SK-N-SH treated with all-trans-retinoic acid at 6 μM for 48 hours (cell line): ENCODE measurements at regions not wholly inside any gene's neighbourhood (a gene's known extent, or its start where the extent isn't known, plus 50 kb on each side); places are given as distances from the start of the nearest gene placed in this dataset.

ENCODE experiments used
- CSDC2 ChIP-seq: fragments of 250-450 bp; sonication (Bioruptor Pico); IDR thresholded peaks from 2 replicates; pipeline ENCODE4 v1.5.0; 2020; ENCODE audit warnings: mild to moderate bottlenecking, moderate library complexity
- ESRRG ChIP-seq: fragments of 250-450 bp; sonication (Bioruptor Pico); IDR thresholded peaks from 2 replicates; pipeline ENCODE4 v1.6.1; 2021; ENCODE audit warnings: mild to moderate bottlenecking
- GLIS3 ChIP-seq: fragments of 250-450 bp; sonication (Bioruptor Pico); IDR thresholded peaks from 2 replicates; pipeline ENCODE4 v1.5.0; 2020; ENCODE audit warnings: mild to moderate bottlenecking, moderate library complexity
- PPARA ChIP-seq: fragments of 250-450 bp; sonication (Bioruptor Pico); IDR thresholded peaks from 2 replicates; pipeline ENCODE4 v1.5.0; 2020; ENCODE audit warnings: mild to moderate bottlenecking, borderline replicate concordance
- RARB ChIP-seq: fragments of 250-450 bp; sonication (Bioruptor Pico); IDR thresholded peaks from 2 replicates; pipeline ENCODE4 v1.8.0; 2021; ENCODE audit warnings: mild to moderate bottlenecking, moderate library complexity
- TCF4 ChIP-seq: fragments of 250-450 bp; sonication (Bioruptor Pico); IDR thresholded peaks from 2 replicates; pipeline ENCODE4 v1.8.0; 2021; ENCODE audit warnings: mild to moderate bottlenecking, moderate library complexity, borderline replicate concordance
- ZFP3 ChIP-seq: fragments of 250-450 bp; sonication (Bioruptor Pico); IDR thresholded peaks from 2 replicates; pipeline ENCODE4 v1.5.0; 2020; ENCODE audit warnings: mild to moderate bottlenecking, moderate library complexity
- ZFP30 ChIP-seq: fragments of 450-650 bp; formaldehyde crosslinking; IDR thresholded peaks from 2 replicates; pipeline ENCODE4 v1.5.0; 2022; ENCODE audit warnings: mild to moderate bottlenecking, moderate library complexity
- ZNF565 ChIP-seq: fragments of 450-650 bp; formaldehyde crosslinking; conservative IDR thresholded peaks from 2 replicates; pipeline ENCODE4 v1.5.0; 2020; ENCODE audit warnings: low read depth, mild to moderate bottlenecking, moderate library complexity
- ZNF8 ChIP-seq: fragments of 450-650 bp; formaldehyde crosslinking; IDR thresholded peaks from 2 replicates; pipeline ENCODE4 v1.5.0; 2020; ENCODE audit warnings: mild to moderate bottlenecking, moderate library complexity
- TF ChIP-seq, protein P1 (sequence below): fragments of 250-450 bp; sonication (Bioruptor Pico); IDR thresholded peaks from 2 replicates; pipeline ENCODE4 v1.5.1; 2021; ENCODE audit warnings: mild to moderate bottlenecking, moderate library complexity
- TF ChIP-seq, protein P2 (sequence below): fragments of 250-450 bp; sonication (Bioruptor Pico); IDR thresholded peaks from 2 replicates; pipeline ENCODE4 v1.8.0; 2020; ENCODE audit warnings: mild to moderate bottlenecking, moderate library complexity, borderline replicate concordance
- TF ChIP-seq, protein P3 (sequence below): fragments of 250-450 bp; sonication (Bioruptor Pico); IDR thresholded peaks from 2 replicates; pipeline ENCODE4 v1.5.0; 2020; ENCODE audit warnings: mild to moderate bottlenecking, moderate library complexity
- TF ChIP-seq, protein P4 (sequence below): fragments of 250-450 bp; sonication (Bioruptor Pico); IDR thresholded peaks from 2 replicates; pipeline ENCODE4 v1.5.1; 2020; ENCODE audit warnings: low read depth, mild to moderate bottlenecking, moderate library complexity

DNA sequence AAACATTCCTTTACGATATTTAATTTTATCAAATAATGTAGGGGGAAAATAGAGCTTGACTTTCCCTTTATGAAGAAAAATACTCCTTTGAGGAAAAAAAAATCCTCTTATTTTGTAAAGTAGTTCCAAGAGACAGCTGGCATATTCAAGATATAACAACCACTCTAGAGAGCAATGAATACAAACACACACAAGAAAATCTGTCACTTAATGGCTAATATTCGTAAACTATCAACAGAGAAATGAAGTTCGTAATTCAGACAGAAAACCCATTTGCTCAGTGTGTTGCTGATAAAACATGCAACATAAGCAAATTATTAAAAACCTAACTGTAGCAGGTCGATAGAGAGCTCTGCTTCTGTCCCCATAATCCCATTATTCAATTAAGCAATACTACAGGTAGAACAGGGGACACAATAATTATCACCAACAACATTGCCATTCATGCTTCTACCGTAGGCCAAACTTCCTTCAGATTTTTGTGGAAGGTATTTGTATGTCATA, 714.4 kb upstream of the MARCKS start:
- no peak for TF ChIP-seq TCF4
- TF ChIP-seq, protein P1, sequence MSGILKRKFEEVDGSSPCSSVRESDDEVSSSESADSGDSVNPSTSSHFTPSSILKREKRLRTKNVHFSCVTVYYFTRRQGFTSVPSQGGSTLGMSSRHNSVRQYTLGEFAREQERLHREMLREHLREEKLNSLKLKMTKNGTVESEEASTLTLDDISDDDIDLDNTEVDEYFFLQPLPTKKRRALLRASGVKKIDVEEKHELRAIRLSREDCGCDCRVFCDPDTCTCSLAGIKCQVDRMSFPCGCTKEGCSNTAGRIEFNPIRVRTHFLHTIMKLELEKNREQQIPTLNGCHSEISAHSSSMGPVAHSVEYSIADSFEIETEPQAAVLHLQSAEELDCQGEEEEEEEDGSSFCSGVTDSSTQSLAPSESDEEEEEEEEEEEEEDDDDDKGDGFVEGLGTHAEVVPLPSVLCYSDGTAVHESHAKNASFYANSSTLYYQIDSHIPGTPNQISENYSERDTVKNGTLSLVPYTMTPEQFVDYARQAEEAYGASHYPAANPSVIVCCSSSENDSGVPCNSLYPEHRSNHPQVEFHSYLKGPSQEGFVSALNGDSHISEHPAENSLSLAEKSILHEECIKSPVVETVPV (CRISPR knock-in tag), result no peak
- TF ChIP-seq, protein P2, sequence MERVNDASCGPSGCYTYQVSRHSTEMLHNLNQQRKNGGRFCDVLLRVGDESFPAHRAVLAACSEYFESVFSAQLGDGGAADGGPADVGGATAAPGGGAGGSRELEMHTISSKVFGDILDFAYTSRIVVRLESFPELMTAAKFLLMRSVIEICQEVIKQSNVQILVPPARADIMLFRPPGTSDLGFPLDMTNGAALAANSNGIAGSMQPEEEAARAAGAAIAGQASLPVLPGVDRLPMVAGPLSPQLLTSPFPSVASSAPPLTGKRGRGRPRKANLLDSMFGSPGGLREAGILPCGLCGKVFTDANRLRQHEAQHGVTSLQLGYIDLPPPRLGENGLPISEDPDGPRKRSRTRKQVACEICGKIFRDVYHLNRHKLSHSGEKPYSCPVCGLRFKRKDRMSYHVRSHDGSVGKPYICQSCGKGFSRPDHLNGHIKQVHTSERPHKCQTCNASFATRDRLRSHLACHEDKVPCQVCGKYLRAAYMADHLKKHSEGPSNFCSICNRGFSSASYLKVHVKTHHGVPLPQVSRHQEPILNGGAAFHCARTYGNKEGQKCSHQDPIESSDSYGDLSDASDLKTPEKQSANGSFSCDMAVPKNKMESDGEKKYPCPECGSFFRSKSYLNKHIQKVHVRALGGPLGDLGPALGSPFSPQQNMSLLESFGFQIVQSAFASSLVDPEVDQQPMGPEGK (CRISPR knock-in tag), result no peak
- no peak for TF ChIP-seq CSDC2 (CRISPR knock-in tag)
- no peak for TF ChIP-seq ZFP30
- no peak for TF ChIP-seq GLIS3 (CRISPR knock-in tag)
- TF ChIP-seq, protein P3, sequence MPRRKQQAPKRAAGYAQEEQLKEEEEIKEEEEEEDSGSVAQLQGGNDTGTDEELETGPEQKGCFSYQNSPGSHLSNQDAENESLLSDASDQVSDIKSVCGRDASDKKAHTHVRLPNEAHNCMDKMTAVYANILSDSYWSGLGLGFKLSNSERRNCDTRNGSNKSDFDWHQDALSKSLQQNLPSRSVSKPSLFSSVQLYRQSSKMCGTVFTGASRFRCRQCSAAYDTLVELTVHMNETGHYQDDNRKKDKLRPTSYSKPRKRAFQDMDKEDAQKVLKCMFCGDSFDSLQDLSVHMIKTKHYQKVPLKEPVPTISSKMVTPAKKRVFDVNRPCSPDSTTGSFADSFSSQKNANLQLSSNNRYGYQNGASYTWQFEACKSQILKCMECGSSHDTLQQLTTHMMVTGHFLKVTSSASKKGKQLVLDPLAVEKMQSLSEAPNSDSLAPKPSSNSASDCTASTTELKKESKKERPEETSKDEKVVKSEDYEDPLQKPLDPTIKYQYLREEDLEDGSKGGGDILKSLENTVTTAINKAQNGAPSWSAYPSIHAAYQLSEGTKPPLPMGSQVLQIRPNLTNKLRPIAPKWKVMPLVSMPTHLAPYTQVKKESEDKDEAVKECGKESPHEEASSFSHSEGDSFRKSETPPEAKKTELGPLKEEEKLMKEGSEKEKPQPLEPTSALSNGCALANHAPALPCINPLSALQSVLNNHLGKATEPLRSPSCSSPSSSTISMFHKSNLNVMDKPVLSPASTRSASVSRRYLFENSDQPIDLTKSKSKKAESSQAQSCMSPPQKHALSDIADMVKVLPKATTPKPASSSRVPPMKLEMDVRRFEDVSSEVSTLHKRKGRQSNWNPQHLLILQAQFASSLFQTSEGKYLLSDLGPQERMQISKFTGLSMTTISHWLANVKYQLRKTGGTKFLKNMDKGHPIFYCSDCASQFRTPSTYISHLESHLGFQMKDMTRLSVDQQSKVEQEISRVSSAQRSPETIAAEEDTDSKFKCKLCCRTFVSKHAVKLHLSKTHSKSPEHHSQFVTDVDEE (CRISPR knock-in tag), result no peak
- no peak for TF ChIP-seq RARB
- TF ChIP-seq ZFP3 (CRISPR knock-in tag), result no peak
- no peak for TF ChIP-seq ZNF8 (CRISPR knock-in tag)
- no peak for TF ChIP-seq ESRRG
- TF ChIP-seq ZNF565 (CRISPR knock-in tag), result no peak
- no peak for TF ChIP-seq PPARA (CRISPR knock-in tag)
- TF ChIP-seq, protein P4, sequence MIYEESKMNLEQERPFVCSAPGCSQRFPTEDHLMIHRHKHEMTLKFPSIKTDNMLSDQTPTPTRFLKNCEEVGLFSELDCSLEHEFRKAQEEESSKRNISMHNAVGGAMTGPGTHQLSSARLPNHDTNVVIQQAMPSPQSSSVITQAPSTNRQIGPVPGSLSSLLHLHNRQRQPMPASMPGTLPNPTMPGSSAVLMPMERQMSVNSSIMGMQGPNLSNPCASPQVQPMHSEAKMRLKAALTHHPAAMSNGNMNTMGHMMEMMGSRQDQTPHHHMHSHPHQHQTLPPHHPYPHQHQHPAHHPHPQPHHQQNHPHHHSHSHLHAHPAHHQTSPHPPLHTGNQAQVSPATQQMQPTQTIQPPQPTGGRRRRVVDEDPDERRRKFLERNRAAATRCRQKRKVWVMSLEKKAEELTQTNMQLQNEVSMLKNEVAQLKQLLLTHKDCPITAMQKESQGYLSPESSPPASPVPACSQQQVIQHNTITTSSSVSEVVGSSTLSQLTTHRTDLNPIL, result no peak
